Thymus (tissue), 11 donors: ENCODE measurements at regions not wholly inside any gene's neighbourhood (a gene's known extent, or its start where the extent isn't known, plus 50 kb on each side); places are given as distances from the start of the nearest gene placed in this dataset.

Experiments used
- DNase-seq, 9 donors: peaks; one replicate each; pipeline ENCODE4 v3.0.0-alpha.2; 2013; ENCODE audit warnings: low spot score in 9 of 9, low read depth in 6 of 9, missing footprints in 1 of 9
- H3K27ac ChIP-seq, 2 donors: one replicate each; pipeline ENCODE4 v1.5.1; 2013; ENCODE audit warnings: control low read depth in 1 of 2, low read depth in 1 of 2, low read length in 1 of 2, mild to moderate bottlenecking in 1 of 2, moderate library complexity in 1 of 2
- H3K27me3 ChIP-seq, 2 donors: one replicate each; pipeline ENCODE4 v1.5.1; 2013; ENCODE audit warnings: low read length in 1 of 2; ENCODE audit not compliant: control insufficient read depth in 2 of 2, insufficient read depth in 1 of 2
- H3K36me3 ChIP-seq, 2 donors: one replicate each; pipeline ENCODE4 v1.5.1; 2013; ENCODE audit warnings: low read length in 1 of 2, mild to moderate bottlenecking in 1 of 2, moderate library complexity in 1 of 2; ENCODE audit not compliant: control insufficient read depth in 2 of 2, insufficient read depth in 2 of 2
- H3K4me1 ChIP-seq, 2 donors: one replicate each; pipeline ENCODE4 v1.5.1; 2013; ENCODE audit warnings: low read length in 2 of 2; ENCODE audit not compliant: control insufficient read depth in 2 of 2, insufficient read depth in 2 of 2
- H3K4me3 ChIP-seq, 2 donors: one replicate each; pipeline ENCODE4 v1.5.1; 2013; ENCODE audit warnings: low read length in 2 of 2, control low read depth in 1 of 2, mild to moderate bottlenecking in 1 of 2
- H3K9me3 ChIP-seq, 2 donors: one replicate each; pipeline ENCODE4 v1.5.1; 2013; ENCODE audit warnings: low read length in 1 of 2, mild to moderate bottlenecking in 1 of 2; ENCODE audit not compliant: control insufficient read depth in 2 of 2, insufficient read depth in 1 of 2
- WGBS: extraction: QIAGEN DNeasy Blood & Tissue Kit; methylation state at CpG from one replicate; pipeline ENCODE4 v1.1.7; 2013; 5-methylcytosine and 5-hydroxymethylcytosine counted together
- donor health status: healthy.

GRCh38 chrX:150196285-150196684, 166.8 kb upstream of the MAMLD1 start:
- no peaks in the 10 kb centered on the region for H3K36me3 ChIP-seq
- no peaks in the 10 kb centered on the region for H3K4me1 ChIP-seq
- H3K4me3 ChIP-seq, result no peak overlapping the region
- no peaks in the 10 kb centered on the region for H3K9me3 ChIP-seq
- no peak for DNase-seq
- 93% methylated on average over 3 of the region's 3 CpGs for WGBS
- no peaks in the 10 kb centered on the region for H3K27me3 ChIP-seq
- no peak overlapping the region for H3K27ac ChIP-seq

- WGBS, result 94% methylated on average over 2 of the region's 2 CpGs
- Histone ChIP-seq H3K4me3 (no peak overlapping the region), H3K9me3 (no peaks in the 10 kb centered on the region), H3K27me3 (no peaks in the 10 kb centered on the region), H3K36me3 (no peaks in the 10 kb centered on the region), H3K27ac (no peak overlapping the region), H3K4me1 (no peaks in the 10 kb centered on the region)
- DNase-seq, result no peak
These were observed 165.7 kb upstream of the MAMLD1 start for GRCh38 chrX:150197388-150197787.

- DNase-seq, result no peak
- Histone ChIP-seq H3K27me3 (no peaks in the 10 kb centered on the region), H3K4me1 (no peaks in the 10 kb centered on the region), H3K36me3 (no peaks in the 10 kb centered on the region), H3K4me3 (no peak overlapping the region), H3K9me3 (no peaks in the 10 kb centered on the region), H3K27ac (no peak overlapping the region)
- 87% methylated on average over 2 of the region's 2 CpGs for WGBS
These were observed 164.3 kb upstream of the MAMLD1 start for GRCh38 chrX:150198776-150199175.

DNA sequence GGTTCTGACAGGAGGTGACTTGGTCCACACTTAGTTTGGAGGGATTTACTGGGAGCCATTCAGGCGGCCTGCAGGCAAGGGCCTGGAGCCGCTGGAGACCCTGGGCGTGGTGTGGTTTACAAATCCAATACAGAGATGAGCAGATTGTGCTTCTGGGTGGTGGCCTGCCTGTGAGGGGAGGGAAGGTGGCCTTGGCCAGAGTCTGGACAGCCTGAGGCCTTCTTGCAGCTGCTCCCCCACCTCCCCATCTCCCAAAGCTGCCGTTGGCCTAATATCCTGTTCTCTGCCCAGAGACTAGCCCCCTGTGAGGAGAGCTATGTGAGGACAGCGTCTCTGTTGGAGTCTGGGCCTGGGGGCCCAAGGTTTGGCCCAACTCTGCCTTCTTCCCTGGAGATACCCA, 163.9 kb upstream of the MAMLD1 start:
- WGBS, result 98% methylated on average over 5 of the region's 5 CpGs
- Histone ChIP-seq H3K4me3 (no peak overlapping the region), H3K4me1 (no peaks in the 10 kb centered on the region), H3K27me3 (no peaks in the 10 kb centered on the region), H3K27ac (no peak overlapping the region), H3K36me3 (no peaks in the 10 kb centered on the region), H3K9me3 (no peaks in the 10 kb centered on the region)
- no peak for DNase-seq

GRCh38 chrX:150199803-150200202, 163.3 kb upstream of the MAMLD1 start:
- Histone ChIP-seq H3K27me3 (no peaks in the 10 kb centered on the region), H3K9me3 (no peaks in the 10 kb centered on the region), H3K27ac (no peak overlapping the region), H3K36me3 (no peaks in the 10 kb centered on the region), H3K4me3 (no peak overlapping the region), H3K4me1 (no peaks in the 10 kb centered on the region)
- DNase-seq, result no peak
- 89% methylated on average over 3 of the region's 3 CpGs for WGBS

DNA sequence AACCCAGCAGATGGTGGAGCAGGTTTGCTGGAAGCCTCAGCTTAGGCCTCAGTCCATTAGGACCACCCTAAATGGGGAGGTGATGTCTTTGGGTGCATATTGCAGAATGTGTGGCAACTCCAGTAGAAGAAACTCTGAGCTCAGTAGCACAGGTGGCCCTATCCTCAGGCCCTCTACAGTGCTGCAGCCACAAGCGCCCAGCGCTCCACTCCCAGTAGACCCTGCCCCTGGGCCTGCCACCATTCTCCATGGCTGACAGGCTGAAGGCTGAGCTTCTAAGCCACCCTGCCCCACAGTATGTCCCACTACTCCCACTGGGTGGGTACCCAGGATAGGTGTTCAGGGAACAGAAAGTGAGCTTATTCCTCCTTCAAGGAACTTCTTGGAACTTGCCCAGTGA, 162.8 kb upstream of the MAMLD1 start:
- WGBS, result 98% methylated on average over 2 of the region's 2 CpGs
- DNase-seq, result no peak

GRCh38 chrX:150200820-150201287, 162.3 kb upstream of the MAMLD1 start:
- Histone ChIP-seq H3K4me3 (no peak overlapping the region), H3K27me3 (no peaks in the 10 kb centered on the region), H3K9me3 (no peaks in the 10 kb centered on the region), H3K27ac (no peak overlapping the region), H3K36me3 (no peaks in the 10 kb centered on the region), H3K4me1 (no peaks in the 10 kb centered on the region)
- no peak for DNase-seq
- 48% methylated on average over 5 of the region's 5 CpGs for WGBS

More for the DNA sequence above, 162.8 kb upstream of the MAMLD1 start:
- Histone ChIP-seq H3K36me3 (no peaks in the 10 kb centered on the region), H3K27me3 (no peaks in the 10 kb centered on the region), H3K27ac (no peak overlapping the region), H3K4me1 (no peaks in the 10 kb centered on the region), H3K9me3 (no peaks in the 10 kb centered on the region), H3K4me3 (no peak overlapping the region)

GRCh38 chrX:150201391-150201790, 161.7 kb upstream of the MAMLD1 start:
- WGBS, result 98% methylated on average over 7 of the region's 7 CpGs
- no peak overlapping the region for H3K27ac ChIP-seq

GRCh38 chrX:150201841-150202240, 161.3 kb upstream of the MAMLD1 start:
- H3K27ac ChIP-seq, result no peak overlapping the region
- no peaks in the 10 kb centered on the region for H3K9me3 ChIP-seq
- WGBS, result 97% methylated on average over 3 of the region's 3 CpGs
- H3K27me3 ChIP-seq, result no peaks in the 10 kb centered on the region
- H3K4me1 ChIP-seq, result no peaks in the 10 kb centered on the region
- H3K36me3 ChIP-seq, result no peaks in the 10 kb centered on the region
- H3K4me3 ChIP-seq, result no peak overlapping the region
- no peak for DNase-seq

More at GRCh38 chrX:150201391-150201790, 161.7 kb upstream of the MAMLD1 start:
- Histone ChIP-seq H3K27me3 (no peaks in the 10 kb centered on the region), H3K36me3 (no peaks in the 10 kb centered on the region), H3K9me3 (no peaks in the 10 kb centered on the region), H3K4me1 (no peaks in the 10 kb centered on the region), H3K4me3 (no peak overlapping the region)
- DNase-seq, result no peak
